ENCODE measurements at regions not wholly inside any gene's neighbourhood (a gene's known extent, or its start where the extent isn't known, plus 50 kb on each side); places are given as distances from the start of the nearest gene placed in this dataset.

DNA sequence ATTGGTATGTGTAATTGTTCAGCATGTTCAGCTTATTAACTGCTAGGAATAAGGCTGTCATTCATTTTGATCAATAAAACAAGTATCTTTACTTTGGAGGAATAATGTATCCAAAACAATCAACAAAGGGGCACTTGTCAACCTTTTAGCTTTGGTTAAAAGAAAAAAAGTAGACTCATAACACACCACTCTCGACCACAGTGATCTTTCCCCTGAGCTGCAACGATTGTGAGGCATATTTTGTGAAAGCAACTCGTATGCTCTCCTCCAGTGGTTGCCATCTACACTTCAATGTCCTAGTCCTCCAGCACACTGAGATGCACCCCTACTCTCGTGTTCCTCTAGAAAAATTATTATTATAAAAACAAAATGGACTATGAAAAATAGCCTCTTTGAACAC is 60.1 kb upstream of the PDE7B start:
- TF ChIP-seq POLR2A (IDR thresholded peaks at IDR 0.05; ENCODE audit: extremely low read depth, insufficient read length): no peak
- TF ChIP-seq, protein P1, sequence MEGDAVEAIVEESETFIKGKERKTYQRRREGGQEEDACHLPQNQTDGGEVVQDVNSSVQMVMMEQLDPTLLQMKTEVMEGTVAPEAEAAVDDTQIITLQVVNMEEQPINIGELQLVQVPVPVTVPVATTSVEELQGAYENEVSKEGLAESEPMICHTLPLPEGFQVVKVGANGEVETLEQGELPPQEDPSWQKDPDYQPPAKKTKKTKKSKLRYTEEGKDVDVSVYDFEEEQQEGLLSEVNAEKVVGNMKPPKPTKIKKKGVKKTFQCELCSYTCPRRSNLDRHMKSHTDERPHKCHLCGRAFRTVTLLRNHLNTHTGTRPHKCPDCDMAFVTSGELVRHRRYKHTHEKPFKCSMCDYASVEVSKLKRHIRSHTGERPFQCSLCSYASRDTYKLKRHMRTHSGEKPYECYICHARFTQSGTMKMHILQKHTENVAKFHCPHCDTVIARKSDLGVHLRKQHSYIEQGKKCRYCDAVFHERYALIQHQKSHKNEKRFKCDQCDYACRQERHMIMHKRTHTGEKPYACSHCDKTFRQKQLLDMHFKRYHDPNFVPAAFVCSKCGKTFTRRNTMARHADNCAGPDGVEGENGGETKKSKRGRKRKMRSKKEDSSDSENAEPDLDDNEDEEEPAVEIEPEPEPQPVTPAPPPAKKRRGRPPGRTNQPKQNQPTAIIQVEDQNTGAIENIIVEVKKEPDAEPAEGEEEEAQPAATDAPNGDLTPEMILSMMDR (IDR thresholded peaks at IDR 0.05; ENCODE audit: low read depth, low read length): no peak
- TF ChIP-seq MYC (IDR thresholded peaks at IDR 0.05; ENCODE audit: low read depth, low read length): no peak
